OCI-LY3 (cell line): ENCODE measurements at regions not wholly inside any gene's neighbourhood (a gene's known extent, or its start where the extent isn't known, plus 50 kb on each side); places are given as distances from the start of the nearest gene placed in this dataset.

Experiments
- EZH2phosphoT487 ChIP-seq: fragments of 200-600 bp; shearing (Covaris generic); IDR thresholded peaks from 2 replicates; pipeline ENCODE4 v1.6.1; 2018; ENCODE audit warnings: antibody characterized with exemption, mixed run types, low read depth
- TF ChIP-seq, protein P1 (sequence below): fragments of 200-600, 300-600 bp; sonication (generic); IDR thresholded peaks from 2 replicates; pipeline ENCODE4 v1.5.1; 2014; ENCODE audit warnings: antibody characterized with exemption, low read length, low read depth

GRCh38 chr7:115799430-115799829 lies 231.1 kb downstream of the TFEC start:
- TF ChIP-seq, protein P1, sequence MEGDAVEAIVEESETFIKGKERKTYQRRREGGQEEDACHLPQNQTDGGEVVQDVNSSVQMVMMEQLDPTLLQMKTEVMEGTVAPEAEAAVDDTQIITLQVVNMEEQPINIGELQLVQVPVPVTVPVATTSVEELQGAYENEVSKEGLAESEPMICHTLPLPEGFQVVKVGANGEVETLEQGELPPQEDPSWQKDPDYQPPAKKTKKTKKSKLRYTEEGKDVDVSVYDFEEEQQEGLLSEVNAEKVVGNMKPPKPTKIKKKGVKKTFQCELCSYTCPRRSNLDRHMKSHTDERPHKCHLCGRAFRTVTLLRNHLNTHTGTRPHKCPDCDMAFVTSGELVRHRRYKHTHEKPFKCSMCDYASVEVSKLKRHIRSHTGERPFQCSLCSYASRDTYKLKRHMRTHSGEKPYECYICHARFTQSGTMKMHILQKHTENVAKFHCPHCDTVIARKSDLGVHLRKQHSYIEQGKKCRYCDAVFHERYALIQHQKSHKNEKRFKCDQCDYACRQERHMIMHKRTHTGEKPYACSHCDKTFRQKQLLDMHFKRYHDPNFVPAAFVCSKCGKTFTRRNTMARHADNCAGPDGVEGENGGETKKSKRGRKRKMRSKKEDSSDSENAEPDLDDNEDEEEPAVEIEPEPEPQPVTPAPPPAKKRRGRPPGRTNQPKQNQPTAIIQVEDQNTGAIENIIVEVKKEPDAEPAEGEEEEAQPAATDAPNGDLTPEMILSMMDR = no peak
- TF ChIP-seq EZH2phosphoT487 = no peak
